HFFc6 (cell line): ENCODE measurements at regions not wholly inside any gene's neighbourhood (a gene's known extent, or its start where the extent isn't known, plus 50 kb on each side); places are given as distances from the start of the nearest gene placed in this dataset.
A peak's percentile ranks its signal among the peaks of the same experiment; 100 is the strongest.

ENCODE experiments used
- DNase-seq: peaks from one replicate; pipeline ENCODE4 v3.0.0-alpha.2; 2018
- H3K27ac Mint-ChIP-seq: 2 replicates; pipeline ENCODE4 v1.8.0; 2020; ENCODE audit warnings: mild to moderate bottlenecking, mixed read lengths
- H3K27me3 Mint-ChIP-seq: 2 replicates; pipeline ENCODE4 v1.8.0; 2021; ENCODE audit warnings: mild to moderate bottlenecking, moderate library complexity, mixed read lengths; ENCODE audit not compliant: insufficient read depth
- H3K36me3 Mint-ChIP-seq: 2 replicates; pipeline ENCODE4 v1.8.0; 2021; ENCODE audit warnings: low read depth, mixed read lengths
- H3K4me1 Mint-ChIP-seq: 2 replicates; pipeline ENCODE4 v1.8.0; 2020; ENCODE audit warnings: low read depth, mixed read lengths
- H3K4me3 Mint-ChIP-seq: 2 replicates; pipeline ENCODE4 v1.8.0; 2020; ENCODE audit warnings: mild to moderate bottlenecking, moderate library complexity, mixed read lengths
- H3K9me3 Mint-ChIP-seq: 2 replicates; pipeline ENCODE4 v1.8.0; 2020; ENCODE audit warnings: mild to moderate bottlenecking, mixed read lengths
- TF ChIP-seq, protein P1 (sequence below): fragments of 200-600 bp; sonication (generic); IDR thresholded peaks from 2 replicates; pipeline ENCODE4 v1.5.0; 2021; ENCODE audit warnings: antibody characterized with exemption, mild to moderate bottlenecking

DNA sequence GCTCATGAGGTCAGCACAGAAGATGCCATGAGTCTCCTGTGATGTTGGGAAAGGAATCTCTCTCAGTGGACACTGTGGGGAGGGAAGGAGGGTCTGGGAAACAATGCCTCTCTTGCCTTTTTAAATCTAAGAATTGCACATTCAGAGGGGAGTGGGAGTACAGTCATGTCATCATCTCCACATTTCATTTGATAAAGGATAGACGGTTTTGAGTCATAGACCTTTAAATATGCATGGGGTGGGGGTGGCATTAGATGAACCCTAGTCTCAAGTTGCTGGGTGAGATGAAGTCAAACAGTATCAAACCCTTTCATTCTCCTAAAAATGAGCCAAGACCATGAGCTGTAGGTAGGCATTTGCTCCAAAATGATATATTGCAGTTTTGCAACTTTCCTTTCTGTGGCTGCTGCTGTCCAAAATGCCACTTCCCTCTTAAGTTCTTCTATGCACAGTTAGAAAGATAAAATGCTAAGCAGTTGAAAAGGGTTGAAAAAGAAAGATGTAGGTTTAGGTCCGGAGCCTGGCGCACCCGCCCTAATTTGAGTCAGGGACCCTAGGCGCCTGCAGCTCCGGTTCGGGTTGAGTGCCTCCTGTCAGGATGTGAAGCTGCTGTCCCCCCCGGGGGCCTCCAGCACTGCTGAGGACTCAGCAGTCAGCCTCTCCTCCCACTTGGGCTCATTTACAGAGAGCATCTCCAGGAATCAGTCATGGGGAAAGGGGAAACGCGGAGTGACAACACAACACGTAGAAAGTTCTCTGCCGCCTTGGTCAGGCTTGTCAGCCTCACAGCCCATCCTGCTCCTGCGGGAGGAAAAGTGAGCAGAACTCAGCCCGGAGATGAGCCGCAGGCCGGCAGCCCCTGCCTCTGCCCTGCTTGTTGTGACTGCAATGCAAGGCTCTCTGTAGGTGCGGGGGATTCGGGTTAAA is 479.3 kb upstream of the RUNX1 start:
- Mint-ChIP-seq H3K4me3 (no peak overlapping the region), H3K27me3 (no peaks in the 10 kb centered on the region), H3K27ac (no peak overlapping the region)

DNA sequence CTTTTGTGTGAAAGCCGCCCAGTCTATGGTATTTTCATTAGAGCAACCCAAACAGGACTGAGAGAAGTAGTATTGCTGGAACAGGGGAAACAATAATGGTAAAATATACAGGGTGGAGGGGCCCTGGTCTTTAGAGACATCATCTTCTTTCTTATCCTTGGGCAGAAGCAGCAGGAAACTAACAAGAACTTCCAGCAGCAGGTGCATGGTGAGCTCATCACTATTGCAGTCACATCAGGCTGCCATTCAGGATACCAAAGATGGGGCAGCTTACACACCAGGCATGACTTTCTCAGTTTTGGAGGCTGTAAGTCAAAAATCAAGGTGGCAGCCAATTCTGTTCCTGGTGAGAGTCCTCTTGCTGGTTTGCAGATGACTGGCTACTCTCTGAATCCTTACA is 478.3 kb upstream of the RUNX1 start:
- DNase-seq, result no peak
- Mint-ChIP-seq H3K27ac (no peak overlapping the region), H3K36me3 (no peaks in the 10 kb centered on the region), H3K4me3 (no peak overlapping the region), H3K4me1 (peaks cover 42% of the 10 kb centered on the region), H3K27me3 (no peaks in the 10 kb centered on the region), H3K9me3 (no peaks in the 10 kb centered on the region)
- TF ChIP-seq, protein P1, sequence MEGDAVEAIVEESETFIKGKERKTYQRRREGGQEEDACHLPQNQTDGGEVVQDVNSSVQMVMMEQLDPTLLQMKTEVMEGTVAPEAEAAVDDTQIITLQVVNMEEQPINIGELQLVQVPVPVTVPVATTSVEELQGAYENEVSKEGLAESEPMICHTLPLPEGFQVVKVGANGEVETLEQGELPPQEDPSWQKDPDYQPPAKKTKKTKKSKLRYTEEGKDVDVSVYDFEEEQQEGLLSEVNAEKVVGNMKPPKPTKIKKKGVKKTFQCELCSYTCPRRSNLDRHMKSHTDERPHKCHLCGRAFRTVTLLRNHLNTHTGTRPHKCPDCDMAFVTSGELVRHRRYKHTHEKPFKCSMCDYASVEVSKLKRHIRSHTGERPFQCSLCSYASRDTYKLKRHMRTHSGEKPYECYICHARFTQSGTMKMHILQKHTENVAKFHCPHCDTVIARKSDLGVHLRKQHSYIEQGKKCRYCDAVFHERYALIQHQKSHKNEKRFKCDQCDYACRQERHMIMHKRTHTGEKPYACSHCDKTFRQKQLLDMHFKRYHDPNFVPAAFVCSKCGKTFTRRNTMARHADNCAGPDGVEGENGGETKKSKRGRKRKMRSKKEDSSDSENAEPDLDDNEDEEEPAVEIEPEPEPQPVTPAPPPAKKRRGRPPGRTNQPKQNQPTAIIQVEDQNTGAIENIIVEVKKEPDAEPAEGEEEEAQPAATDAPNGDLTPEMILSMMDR, result no peak

More for the DNA sequence above, 479.3 kb upstream of the RUNX1 start:
- H3K4me1 Mint-ChIP-seq, result peaks cover 42% of the 10 kb centered on the region
- TF ChIP-seq, protein P1, result no peak
- no peak for DNase-seq
- no peaks in the 10 kb centered on the region for H3K9me3 Mint-ChIP-seq
- H3K36me3 Mint-ChIP-seq, result no peaks in the 10 kb centered on the region

DNA sequence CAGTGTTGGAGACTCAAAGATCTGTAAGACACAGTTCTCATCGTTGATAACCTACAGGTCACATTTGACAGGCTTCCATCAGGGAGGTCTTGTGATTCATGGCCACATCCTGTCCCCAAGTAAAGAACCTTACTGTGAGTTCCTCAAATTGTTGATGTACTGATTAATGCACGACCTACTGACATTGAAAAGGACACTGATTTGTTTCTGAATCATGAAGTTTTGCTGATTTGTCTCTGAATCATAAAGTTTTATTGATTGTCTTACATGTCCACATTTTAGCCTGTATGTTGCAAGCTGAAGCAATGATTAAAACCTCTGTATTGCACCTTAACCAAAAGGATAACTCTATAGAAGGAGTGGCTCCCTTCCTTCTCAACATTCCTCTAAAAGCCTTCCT is 476.3 kb upstream of the RUNX1 start:
- no peak for DNase-seq
- peak overlapping the region; percentile 60; the same call in 1 of the 2 replicates for H3K27ac Mint-ChIP-seq
- peak overlapping the region; percentile 19; the same call in 1 of the 2 replicates for H3K4me3 Mint-ChIP-seq
- H3K4me1 Mint-ChIP-seq, result peaks cover 42% of the 10 kb centered on the region
- H3K27me3 Mint-ChIP-seq, result no peaks in the 10 kb centered on the region
- no peaks in the 10 kb centered on the region for H3K36me3 Mint-ChIP-seq
- TF ChIP-seq, protein P1, result no peak
- no peaks in the 10 kb centered on the region for H3K9me3 Mint-ChIP-seq

DNA sequence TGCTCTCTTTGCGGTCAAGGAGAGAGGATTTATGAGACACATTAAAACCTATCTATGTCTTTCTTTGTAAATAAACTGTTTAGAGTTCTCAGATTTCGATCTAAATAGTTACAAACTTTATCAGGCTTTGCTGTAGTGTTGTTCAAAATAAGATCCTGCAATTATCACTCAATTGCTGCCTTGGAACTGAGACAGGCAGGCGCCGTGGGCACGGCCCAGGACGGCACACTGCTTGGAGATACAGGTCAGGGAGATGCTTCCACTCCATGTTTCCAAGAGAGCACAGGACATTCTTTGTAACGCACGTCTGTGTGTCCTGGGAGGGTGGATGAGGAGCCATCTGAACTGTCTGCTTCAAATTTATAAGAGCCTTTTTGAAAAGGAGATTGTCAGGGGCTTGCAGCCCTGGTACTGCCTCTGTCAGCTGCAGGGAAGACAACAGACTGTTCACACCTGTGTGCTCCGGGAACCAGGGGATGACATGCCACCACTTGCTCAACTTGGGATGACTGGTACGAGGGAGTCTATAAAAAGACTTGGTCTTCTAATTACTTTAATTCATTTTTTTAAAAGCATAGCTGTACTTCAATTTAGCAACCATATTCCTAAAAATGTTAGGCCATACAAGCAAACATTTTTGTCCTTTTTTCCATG is 472.9 kb upstream of the RUNX1 start:
- H3K9me3 Mint-ChIP-seq, result no peaks in the 10 kb centered on the region
- peaks cover 30% of the 10 kb centered on the region for H3K4me1 Mint-ChIP-seq
- TF ChIP-seq, protein P1, result no peak
- H3K27ac Mint-ChIP-seq, result no peak overlapping the region
- DNase-seq, result no peak
- H3K36me3 Mint-ChIP-seq, result no peaks in the 10 kb centered on the region
- H3K27me3 Mint-ChIP-seq, result no peaks in the 10 kb centered on the region
- no peak overlapping the region for H3K4me3 Mint-ChIP-seq

DNA sequence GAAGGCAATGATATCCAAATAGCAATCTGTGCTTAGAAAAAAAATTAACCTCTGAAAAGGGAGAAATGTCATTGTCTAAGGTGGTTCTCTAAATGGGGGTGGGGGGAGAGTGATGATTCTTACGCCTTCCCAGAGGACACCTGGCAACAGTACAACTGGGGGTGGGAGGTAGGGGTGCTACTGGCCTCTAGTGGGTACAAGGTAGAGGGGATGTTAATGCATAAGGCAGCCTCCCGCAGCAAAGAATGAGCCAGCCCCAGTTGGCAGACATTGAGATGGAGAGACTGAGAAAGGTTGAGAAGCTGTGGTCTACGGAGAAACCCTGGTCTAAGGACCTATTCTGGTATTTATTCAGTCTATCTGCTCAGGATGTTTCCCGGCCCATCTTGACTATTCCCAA is 472.2 kb upstream of the RUNX1 start:
- no peaks in the 10 kb centered on the region for H3K27me3 Mint-ChIP-seq
- H3K27ac Mint-ChIP-seq, result no peak overlapping the region
- H3K4me1 Mint-ChIP-seq, result peaks cover 26% of the 10 kb centered on the region
- TF ChIP-seq, protein P1, result no peak
- no peaks in the 10 kb centered on the region for H3K9me3 Mint-ChIP-seq
- no peaks in the 10 kb centered on the region for H3K36me3 Mint-ChIP-seq
- no peak for DNase-seq
- H3K4me3 Mint-ChIP-seq, result no peak overlapping the region
